Erythroblast (primary cell): ENCODE measurements at regions not wholly inside any gene's neighbourhood (a gene's known extent, or its start where the extent isn't known, plus 50 kb on each side); places are given as distances from the start of the nearest gene placed in this dataset.

Experiments used
- GATA1 ChIP-seq: IDR thresholded peaks from 2 replicates; pipeline ENCODE4 v1.6.1; 2011; ENCODE audit warnings: low read depth, mild to moderate bottlenecking, control low read depth, low read length, moderate library complexity
- POLR2A ChIP-seq: IDR thresholded peaks from 2 replicates; pipeline ENCODE4 v1.6.1; 2011; ENCODE audit warnings: mild to moderate bottlenecking, low read length

DNA sequence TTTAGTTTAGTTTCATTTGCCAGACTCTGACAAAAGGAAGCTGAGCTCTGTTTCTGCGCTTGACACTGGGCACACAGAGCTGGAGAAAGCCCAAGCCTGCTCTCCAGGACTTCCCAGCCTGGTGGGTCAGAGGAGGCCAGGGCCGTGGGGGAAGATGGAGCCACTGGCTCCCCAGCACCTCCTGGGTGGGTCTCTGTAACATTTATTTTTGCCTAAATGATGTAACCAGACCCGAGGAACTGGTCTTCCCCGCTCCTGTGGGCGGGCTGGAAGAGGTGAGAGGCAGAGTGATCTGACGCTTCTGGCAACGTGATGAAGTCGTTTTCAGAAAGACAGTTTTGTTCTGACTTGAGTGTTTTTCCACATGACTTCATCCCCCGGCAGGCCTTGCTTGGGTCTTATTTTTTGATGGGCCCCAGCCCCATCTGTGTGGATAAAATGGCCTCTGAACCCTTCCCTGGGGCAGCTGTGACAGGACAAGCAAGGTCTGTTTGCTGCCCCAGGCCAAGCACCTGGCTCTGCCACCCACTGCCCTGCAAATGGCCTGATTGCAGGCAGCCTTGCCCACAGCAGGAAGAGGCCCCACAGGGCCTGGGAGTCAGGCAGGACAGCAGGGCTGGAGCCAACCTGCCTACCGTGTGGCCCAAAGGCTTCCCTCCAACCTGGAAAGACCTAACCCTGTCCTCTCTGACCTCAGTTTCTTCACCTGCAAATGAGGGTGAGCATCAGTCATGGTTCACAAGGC is 304.9 kb upstream of the ZMIZ1 start:
- TF ChIP-seq POLR2A (no peak), GATA1 (no peak)
